Esophagus squamous epithelium (tissue), 4 donors: ENCODE measurements at regions not wholly inside any gene's neighbourhood (a gene's known extent, or its start where the extent isn't known, plus 50 kb on each side); places are given as distances from the start of the nearest gene placed in this dataset.

ENCODE experiments used
- CTCF ChIP-seq, 6 experiments: fragments of 450-650 bp in 4 of 6; fragments of 200-600 bp in 2 of 6; sonication (generic) in 2 of 6; IDR thresholded peaks; one replicate each; pipeline ENCODE4 v1.5.1; 2016 to 2019; ENCODE audit warnings: antibody characterized with exemption in 6 of 6, mild to moderate bottlenecking in 4 of 6, moderate library complexity in 4 of 6
- POLR2A ChIP-seq, 4 donors: fragments of 450-650 bp; IDR thresholded peaks; one replicate each; pipeline ENCODE4 v1.6.1; 2017; ENCODE audit warnings: antibody characterized with exemption in 4 of 4, mild to moderate bottlenecking in 4 of 4, moderate library complexity in 3 of 4

- no peak for TF ChIP-seq CTCF (IDR thresholded peaks at IDR 0.05)
- no peak for TF ChIP-seq POLR2A (IDR thresholded peaks at IDR 0.05)
Measured at GRCh38 chr3:153757839-153758238, 363.4 kb upstream of the ARHGEF26 start.
